K562 (cell line): ENCODE measurements at regions not wholly inside any gene's neighbourhood (a gene's known extent, or its start where the extent isn't known, plus 50 kb on each side); places are given as distances from the start of the nearest gene placed in this dataset.

ENCODE experiments used
- ATAC-seq: fragments of 200-7000 bp; cut with Tn5 transposase; 3 replicates; pipeline ENCODE4 v1.9.1; 2020; ENCODE audit warnings: moderate library complexity
- BruUV-seq: library from RNA; stranded (reverse); fragments of 400-500 nt; replicated peaks from 2 replicates; lab custom pipeline; 2021; lab: Mats Ljungman, UMichigan
- CTCF ChIA-PET: fragments of 300-600 bp; formaldehyde crosslinking; extraction: SDS; loops from one replicate; lab custom pipeline; 2021; ENCODE audit warnings: low intra/inter-chr PET ratio; lab: Yijun Ruan, JAX
- POLR2A ChIA-PET: fragments of 300-600, 350-650 bp; sonication (Branson Sonifier 250); formaldehyde crosslinking; extraction: SDS; loops from one replicate; lab custom pipeline; 2021; ENCODE audit warnings: antibody characterized with exemption, inconsistent platforms; lab: Yijun Ruan, JAX
- DNase-seq, 4 experiments: peaks; one replicate each; pipeline versions ENCODE4 v3.0.0 to v3.0.0-alpha.2; 2011 to 2018; ENCODE audit warnings: low spot score in 3 of 4, mixed read lengths in 3 of 4; ENCODE audit errors: extremely low read depth in 1 of 4
- FAIRE-seq: peaks from 2 replicates; lab custom pipeline; 2011; peaks lifted over from hg19 to GRCh38; lab: Jason Lieb, UNC
- H2AFZ ChIP-seq: 2 replicates; pipeline ENCODE4 v1.6.0; 2011; ENCODE audit warnings: low read depth, low read length, control low read depth, inconsistent platforms
- H3K27ac ChIP-seq: fragments of 200-600 bp; 3 replicates; pipeline ENCODE4 v1.8.0; 2011; ENCODE audit warnings: low read depth, mild to moderate bottlenecking, control low read depth, inconsistent platforms, low read length, moderate library complexity, mixed read lengths; ENCODE audit errors: extremely low read depth
- H3K27me3 ChIP-seq, 2 experiments: fragments of 300-600 bp in 1 of 2; 2 replicates in 1 of 2; 3 replicates in 1 of 2; pipeline versions ENCODE4 v1.6.0 to v1.8.0; 2011; ENCODE audit warnings: inconsistent platforms in 2 of 2, low read length in 2 of 2, mild to moderate bottlenecking in 1 of 2, mixed read lengths in 1 of 2, moderate library complexity in 1 of 2; ENCODE audit not compliant: control insufficient read depth in 2 of 2, insufficient read depth in 2 of 2
- H3K36me3 ChIP-seq: fragments of 300-600 bp; 3 replicates; pipeline ENCODE4 v1.8.0; 2011; ENCODE audit warnings: mild to moderate bottlenecking, low read length, inconsistent platforms; ENCODE audit not compliant: control insufficient read depth, insufficient read depth
- H3K4me1 ChIP-seq, 2 experiments: fragments of 200-600 bp in 1 of 2; replicated peaks in 1 of 2; 2 replicates in 1 of 2; 3 replicates in 1 of 2; pipeline versions ENCODE4 v1.5.1 to v1.8.0; 2011; ENCODE audit warnings: inconsistent platforms in 2 of 2, low read length in 2 of 2, mild to moderate bottlenecking in 1 of 2, mixed read lengths in 1 of 2, moderate library complexity in 1 of 2; ENCODE audit not compliant: control insufficient read depth in 2 of 2, insufficient read depth in 2 of 2
- H3K4me2 ChIP-seq: 2 replicates; pipeline ENCODE4 v1.6.1; 2011; ENCODE audit warnings: low read length, control low read depth, inconsistent platforms, mixed read lengths; ENCODE audit not compliant: insufficient read depth
- H3K4me3 ChIP-seq: fragments of 200-600 bp; sonication (generic), shearing (Covaris generic); 2 replicates; pipeline ENCODE4 v1.5.1; 2016; ENCODE audit warnings: control low read depth, inconsistent platforms
- H3K79me2 ChIP-seq: fragments of 200-600 bp; 3 replicates; pipeline ENCODE4 v1.8.0; 2011; ENCODE audit warnings: low read length, inconsistent platforms; ENCODE audit not compliant: control insufficient read depth, insufficient read depth
- H3K9ac ChIP-seq, 2 experiments: 2 replicates each; pipeline versions ENCODE4 v1.6.0 to v1.6.1; 2011; ENCODE audit warnings: low read depth in 2 of 2, low read length in 2 of 2, control low read depth in 1 of 2, inconsistent platforms in 1 of 2, mild to moderate bottlenecking in 1 of 2, mixed read lengths in 1 of 2; ENCODE audit not compliant: insufficient read depth in 1 of 2
- H3K9me1 ChIP-seq: one replicate; pipeline ENCODE4 v1.6.0; 2011; ENCODE audit warnings: inconsistent platforms, mild to moderate bottlenecking, low read length, moderate library complexity; ENCODE audit not compliant: control insufficient read depth, insufficient read depth
- H3K9me3 ChIP-seq: replicated peaks from 2 replicates; pipeline ENCODE4 v1.5.1; 2011; ENCODE audit warnings: low read depth, low read length, inconsistent platforms; ENCODE audit not compliant: control insufficient read depth, insufficient read depth
- H4K20me1 ChIP-seq: replicated peaks from 2 replicates; pipeline ENCODE4 v1.6.1; 2011; ENCODE audit warnings: low read length, inconsistent platforms, mixed read lengths; ENCODE audit not compliant: control insufficient read depth, insufficient read depth
- ATF1 ChIP-seq, 2 experiments: fragments of 450-650 bp in 1 of 2; IDR thresholded peaks; 2 replicates each; pipeline ENCODE4 v1.6.1; 2016; ENCODE audit warnings: missing compliant biosample characterization in 1 of 2, missing genetic modification characterization in 1 of 2
- CBFA2T2 ChIP-seq: fragments of 450-650 bp; conservative IDR thresholded peaks from 2 replicates; pipeline ENCODE4 v1.6.1; 2017; ENCODE audit warnings: mild to moderate bottlenecking
- CBFA2T3 ChIP-seq: fragments of 450-650 bp; IDR thresholded peaks from 2 replicates; pipeline ENCODE4 v1.6.1; 2017
- CHD4 ChIP-seq: fragments of 200-600 bp; sonication (generic); IDR thresholded peaks from 3 replicates; pipeline ENCODE4 v1.6.1; 2012; ENCODE audit warnings: low read depth, mild to moderate bottlenecking, mixed read lengths, low read length, inconsistent platforms; ENCODE audit not compliant: insufficient read depth, insufficient replicate concordance, poor library complexity, severe bottlenecking
- DMBX1 ChIP-seq: fragments of 250-450 bp; sonication (Bioruptor Pico); IDR thresholded peaks from 2 replicates; pipeline ENCODE4 v1.8.0; 2022; ENCODE audit warnings: inconsistent platforms, mild to moderate bottlenecking, moderate library complexity, borderline replicate concordance
- ETS1 ChIP-seq: conservative IDR thresholded peaks from 2 replicates; pipeline ENCODE4 v1.6.1; 2011; ENCODE audit warnings: low read depth, mild to moderate bottlenecking, low read length; ENCODE audit not compliant: control insufficient read depth
- MYBL2 ChIP-seq, 2 experiments: fragments of 450-650 bp in 1 of 2; sonication (generic) in 1 of 2; formaldehyde crosslinking in 1 of 2; IDR thresholded peaks; 2 replicates each; pipeline versions ENCODE4 v1.6.1 to v1.8.1; 2017 to 2022; ENCODE audit warnings: borderline replicate concordance in 1 of 2, inconsistent platforms in 1 of 2, low read depth in 1 of 2, mild to moderate bottlenecking in 1 of 2, missing genetic modification reagents in 1 of 2, moderate library complexity in 1 of 2
- NR2F6 ChIP-seq: fragments of 450-650 bp; formaldehyde crosslinking; IDR thresholded peaks from 2 replicates; pipeline ENCODE4 v1.4.0; 2020; ENCODE audit warnings: mild to moderate bottlenecking
- SETDB1 ChIP-seq: IDR thresholded peaks from one replicate; pipeline ENCODE4 v1.6.1; 2012; ENCODE audit warnings: low read length, control low read depth, inconsistent platforms
- ZNF174 ChIP-seq: fragments of 250-450 bp; sonication (Bioruptor Pico); IDR thresholded peaks from 2 replicates; pipeline ENCODE4 v1.4.0; 2020; ENCODE audit warnings: mild to moderate bottlenecking
- WGBS: fragments of 100-300 bp; shearing (Covaris generic); methylation state at CpG from one replicate; pipeline ENCODE4 v1.1.6; 2016; ENCODE audit warnings: low coverage, mixed read lengths; ENCODE audit not compliant: insufficient coverage; ENCODE audit errors: missing lambda C conversion rate; 5-methylcytosine and 5-hydroxymethylcytosine counted together
- in situ Hi-C: fragments of 300-500 bp; cut with MboI; formaldehyde crosslinking; loops from 4 replicates; pipeline ENCODE4 v1.15.0; 2018; ENCODE audit warnings: inconsistent platforms, mixed read lengths
- intact Hi-C: fragments of 100-400 bp; cut with micrococcal nuclease; formaldehyde crosslinking; loops from 2 replicates; pipeline ENCODE4 v1.14.2; 2022
- TF ChIP-seq, protein P1 (sequence below): sonication (generic); formaldehyde crosslinking; IDR thresholded peaks from 2 replicates; pipeline ENCODE4 v1.8.0; 2022; ENCODE audit warnings: missing genetic modification reagents, mild to moderate bottlenecking, borderline replicate concordance
- TF ChIP-seq, protein P2 (sequence below): fragments of 450-650 bp; IDR thresholded peaks from 2 replicates; pipeline ENCODE4 v1.6.1; 2016; ENCODE audit warnings: antibody characterized with exemption

DNA sequence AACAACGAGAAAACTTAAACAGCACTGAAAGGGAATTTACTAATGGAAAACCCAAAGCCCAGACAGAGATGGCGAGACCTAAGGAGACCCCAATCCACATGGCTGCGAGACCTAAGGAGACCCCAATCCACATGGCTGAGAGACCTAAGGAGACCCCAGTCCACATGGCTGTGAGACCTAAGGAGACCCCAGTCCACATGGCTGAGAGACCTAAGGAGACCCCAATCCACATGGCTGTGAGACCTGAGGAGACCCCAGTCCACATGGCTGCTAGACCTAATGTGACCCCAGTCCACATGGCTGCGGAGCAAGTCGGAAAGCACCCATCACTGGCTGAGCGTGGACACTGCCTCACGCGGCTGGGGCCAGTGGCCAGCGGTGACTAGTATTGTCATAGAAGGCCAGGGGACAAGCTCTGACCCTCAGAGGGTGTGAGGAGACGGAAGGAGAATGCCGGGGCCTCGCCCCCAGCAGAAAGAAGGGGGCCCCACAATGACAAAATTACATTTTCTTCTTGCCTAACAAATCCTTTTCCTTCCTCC is 241.8 kb downstream of the C16orf95 start:
- ChIA-PET POLR2A (interaction anchor here (1.2 kb wide), 1 partner anchor 19 kb away, joined by 3 read pairs; no protein-coding TSS in a partner anchor), CTCF (interaction anchor here (1.4 kb wide), 1 partner anchor 511 kb away, joined by 5 read pairs; no protein-coding TSS in a partner anchor)
- H3K9me3 ChIP-seq = no peaks in the 10 kb centered on the region; the same call in 1 of the 2 replicates
- no peak overlapping the region for H3K9ac ChIP-seq
- no peaks in the 10 kb centered on the region; the same call in 1 of the 2 replicates for H4K20me1 ChIP-seq
- H3K4me3 ChIP-seq = no peak overlapping the region
- no TSS peak for BruUV-seq
- H3K4me2 ChIP-seq = no peak overlapping the region
- no peaks in the 10 kb centered on the region for H3K79me2 ChIP-seq
- H3K4me1 ChIP-seq = no peaks in the 10 kb centered on the region
- no peaks in the 10 kb centered on the region for H3K36me3 ChIP-seq
- in situ Hi-C loops = no loop called here
- H3K9me1 ChIP-seq = no peaks in the 10 kb centered on the region
- no peak for DNase-seq
- no peak overlapping the region for H3K27ac ChIP-seq
- no peak for FAIRE-seq
- 7% methylated on average over 12 of the region's 12 CpGs for WGBS
- no peak for ATAC-seq
- peaks cover 15 to 41% of the 10 kb centered on the region in 2 experiments; a peak in 3 of 5 replicates for H3K27me3 ChIP-seq
- H2AFZ ChIP-seq = no peak overlapping the region
- intact Hi-C loops = no loop called here
- TF ChIP-seq CHD4 (no peak), CBFA2T3 (no peak), ETS1 (no peak), ATF1 (CRISPR knock-in tag; IDR thresholded peaks at IDR 0.05) (no peak), ATF1 (tag; IDR thresholded peaks at IDR 0.05) (no peak), ZNF174 (CRISPR knock-in tag) (no peak), MYBL2 (IDR thresholded peaks at IDR 0.05; ENCODE audit: low read depth) (no peak), MYBL2 (CRISPR knock-in tag; IDR thresholded peaks at IDR 0.05; ENCODE audit: borderline replicate concordance) (no peak), NR2F6 (no peak), DMBX1 (CRISPR knock-in tag) (no peak), CBFA2T2 (no peak), SETDB1 (no peak)
- TF ChIP-seq, protein P1, sequence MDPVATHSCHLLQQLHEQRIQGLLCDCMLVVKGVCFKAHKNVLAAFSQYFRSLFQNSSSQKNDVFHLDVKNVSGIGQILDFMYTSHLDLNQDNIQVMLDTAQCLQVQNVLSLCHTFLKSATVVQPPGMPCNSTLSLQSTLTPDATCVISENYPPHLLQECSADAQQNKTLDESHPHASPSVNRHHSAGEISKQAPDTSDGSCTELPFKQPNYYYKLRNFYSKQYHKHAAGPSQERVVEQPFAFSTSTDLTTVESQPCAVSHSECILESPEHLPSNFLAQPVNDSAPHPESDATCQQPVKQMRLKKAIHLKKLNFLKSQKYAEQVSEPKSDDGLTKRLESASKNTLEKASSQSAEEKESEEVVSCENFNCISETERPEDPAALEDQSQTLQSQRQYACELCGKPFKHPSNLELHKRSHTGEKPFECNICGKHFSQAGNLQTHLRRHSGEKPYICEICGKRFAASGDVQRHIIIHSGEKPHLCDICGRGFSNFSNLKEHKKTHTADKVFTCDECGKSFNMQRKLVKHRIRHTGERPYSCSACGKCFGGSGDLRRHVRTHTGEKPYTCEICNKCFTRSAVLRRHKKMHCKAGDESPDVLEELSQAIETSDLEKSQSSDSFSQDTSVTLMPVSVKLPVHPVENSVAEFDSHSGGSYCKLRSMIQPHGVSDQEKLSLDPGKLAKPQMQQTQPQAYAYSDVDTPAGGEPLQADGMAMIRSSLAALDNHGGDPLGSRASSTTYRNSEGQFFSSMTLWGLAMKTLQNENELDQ (CRISPR knock-in tag) = no peak
- TF ChIP-seq, protein P2, sequence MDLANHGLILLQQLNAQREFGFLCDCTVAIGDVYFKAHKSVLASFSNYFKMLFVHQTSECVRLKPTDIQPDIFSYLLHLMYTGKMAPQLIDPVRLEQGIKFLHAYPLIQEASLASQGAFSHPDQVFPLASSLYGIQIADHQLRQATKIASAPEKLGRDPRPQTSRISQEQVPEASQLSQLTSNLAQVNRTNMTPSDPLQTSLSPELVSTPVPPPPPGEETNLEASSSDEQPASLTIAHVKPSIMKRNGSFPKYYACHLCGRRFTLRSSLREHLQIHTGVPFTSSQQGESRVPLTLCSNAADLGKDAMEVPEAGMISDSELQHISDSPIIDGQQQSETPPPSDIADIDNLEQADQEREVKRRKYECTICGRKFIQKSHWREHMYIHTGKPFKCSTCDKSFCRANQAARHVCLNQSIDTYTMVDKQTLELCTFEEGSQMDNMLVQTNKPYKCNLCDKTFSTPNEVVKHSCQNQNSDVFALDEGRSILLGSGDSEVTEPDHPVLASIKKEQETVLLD = no peak
